ENCODE measurements at regions not wholly inside any gene's neighbourhood (a gene's known extent, or its start where the extent isn't known, plus 50 kb on each side); places are given as distances from the start of the nearest gene placed in this dataset.

GRCh38 chr15:96586901-96587300 lies 256.4 kb downstream of the NR2F2 start:
- no peak for DNase-seq (ENCODE audit: low spot score)
- in situ Hi-C loops (cut with MboI; ENCODE audit: low sequenced_read_pairs, unreplicated experiment), result no loop called here
- no peak for TF ChIP-seq CTCF (IDR thresholded peaks at IDR 0.05; ENCODE audit: borderline replicate concordance, control extremely low read depth, extremely low read depth, insufficient read depth, missing control alignments)

GRCh38 chr15:96589864-96590263 lies 259.4 kb downstream of the NR2F2 start:
- in situ Hi-C loops (cut with MboI; ENCODE audit: low sequenced_read_pairs, unreplicated experiment), result no loop called here
- DNase-seq (ENCODE audit: low spot score), result no peak

DNA sequence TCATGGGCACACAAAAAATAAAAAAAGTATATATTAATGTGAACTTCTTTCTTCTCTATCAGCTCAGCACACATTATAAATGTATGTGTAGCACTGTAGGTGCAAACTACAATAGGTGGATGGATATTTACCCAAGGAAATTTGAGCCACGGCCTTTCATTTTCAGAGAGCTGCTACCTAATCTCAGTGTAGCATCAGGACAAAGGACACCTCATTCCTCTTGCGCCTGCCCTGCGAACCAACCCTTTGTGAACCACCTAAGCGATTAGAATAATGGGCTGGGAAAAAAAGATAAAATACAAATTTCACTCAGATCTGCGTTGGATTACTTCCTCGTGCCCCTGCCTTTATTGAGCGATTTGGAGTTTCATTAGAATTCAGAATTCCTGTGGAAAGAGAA lies 263.2 kb downstream of the NR2F2 start:
- TF ChIP-seq CTCF (IDR thresholded peaks at IDR 0.05; ENCODE audit: borderline replicate concordance, control extremely low read depth, extremely low read depth, insufficient read depth, missing control alignments), result no peak
- no peak for DNase-seq (ENCODE audit: low spot score)
- in situ Hi-C loops (cut with MboI; ENCODE audit: low sequenced_read_pairs, unreplicated experiment), result no loop called here

More at GRCh38 chr15:96589864-96590263, 259.4 kb downstream of the NR2F2 start:
- no peak for TF ChIP-seq CTCF (IDR thresholded peaks at IDR 0.05; ENCODE audit: borderline replicate concordance, control extremely low read depth, extremely low read depth, insufficient read depth, missing control alignments)

- no peak for TF ChIP-seq CTCF (IDR thresholded peaks at IDR 0.05; ENCODE audit: borderline replicate concordance, control extremely low read depth, extremely low read depth, insufficient read depth, missing control alignments)
- in situ Hi-C loops (cut with MboI; ENCODE audit: low sequenced_read_pairs, unreplicated experiment), result no loop called here
Measured at GRCh38 chr15:96595951-96596350, 265.5 kb downstream of the NR2F2 start.

DNA sequence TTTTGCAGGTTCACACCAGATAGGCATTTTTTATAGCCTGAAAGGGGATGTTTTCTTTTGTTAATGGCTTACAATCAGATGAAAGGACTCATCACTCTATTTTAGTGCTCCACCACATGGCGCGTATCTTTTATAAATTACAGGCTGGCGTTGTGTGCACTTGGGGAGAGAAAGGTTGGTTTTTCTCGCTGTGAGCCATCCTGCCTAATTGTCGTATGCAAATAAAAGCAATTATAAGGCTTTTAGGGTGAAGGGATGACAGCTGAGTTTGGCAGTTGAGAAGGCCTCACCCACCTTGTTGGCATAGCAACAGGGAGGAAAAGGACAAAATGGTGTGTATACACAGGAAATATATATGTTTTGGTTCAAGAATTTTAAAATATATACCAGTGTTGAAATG lies 268.0 kb downstream of the NR2F2 start:
- in situ Hi-C loops (cut with MboI; ENCODE audit: low sequenced_read_pairs, unreplicated experiment), result no loop called here
- TF ChIP-seq CTCF (IDR thresholded peaks at IDR 0.05; ENCODE audit: borderline replicate concordance, control extremely low read depth, extremely low read depth, insufficient read depth, missing control alignments), result no peak
- no peak for DNase-seq (ENCODE audit: low spot score)

More at GRCh38 chr15:96595951-96596350, 265.5 kb downstream of the NR2F2 start:
- DNase-seq (ENCODE audit: low spot score), result no peak

DNA sequence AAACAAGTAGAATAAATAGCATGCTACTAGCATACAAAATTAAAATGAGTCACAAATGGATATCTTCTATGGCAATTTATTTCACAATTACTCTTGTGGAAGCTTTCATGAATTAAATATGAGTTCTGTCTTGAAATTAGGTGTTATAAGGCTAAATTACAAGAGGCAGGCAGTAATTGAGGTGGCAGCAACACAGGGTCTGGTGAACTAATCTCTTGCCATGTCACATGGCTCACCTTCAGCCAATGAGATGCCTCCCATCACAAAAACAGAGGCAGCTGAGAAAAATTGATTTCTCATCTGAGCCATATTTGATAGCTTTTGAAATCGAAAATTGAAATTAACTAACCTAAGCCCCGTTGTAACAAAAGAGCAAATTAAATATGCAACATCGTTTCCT lies 268.8 kb downstream of the NR2F2 start:
- no peak for TF ChIP-seq CTCF (IDR thresholded peaks at IDR 0.05; ENCODE audit: borderline replicate concordance, control extremely low read depth, extremely low read depth, insufficient read depth, missing control alignments)
- in situ Hi-C loops (cut with MboI; ENCODE audit: low sequenced_read_pairs, unreplicated experiment), result no loop called here
- DNase-seq (ENCODE audit: low spot score), result no peak

DNA sequence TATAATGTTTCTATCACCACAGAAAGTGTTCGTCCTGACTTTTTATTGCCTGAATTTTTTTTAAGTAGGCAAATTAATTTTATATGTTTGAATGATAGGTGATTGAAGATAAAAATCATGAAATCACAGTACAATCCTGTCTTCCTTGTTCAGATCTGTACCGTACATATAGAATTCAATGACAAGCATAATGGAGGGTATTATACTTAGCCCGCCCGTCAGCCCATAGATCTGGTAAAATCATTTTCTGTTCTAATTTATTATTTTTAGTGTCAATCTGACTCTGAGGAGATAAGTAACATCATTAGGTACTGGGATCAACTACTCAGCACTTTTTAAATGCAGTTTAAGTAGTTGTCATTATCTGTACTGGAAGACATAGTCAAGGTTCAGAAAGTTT lies 269.9 kb downstream of the NR2F2 start:
- in situ Hi-C loops (cut with MboI; ENCODE audit: low sequenced_read_pairs, unreplicated experiment), result no loop called here
- no peak for DNase-seq (ENCODE audit: low spot score)
- TF ChIP-seq CTCF (IDR thresholded peaks at IDR 0.05; ENCODE audit: borderline replicate concordance, control extremely low read depth, extremely low read depth, insufficient read depth, missing control alignments), result no peak

All from GM13976 (cell line).